ENCODE measurements at regions not wholly inside any gene's neighbourhood (a gene's known extent, or its start where the extent isn't known, plus 50 kb on each side); places are given as distances from the start of the nearest gene placed in this dataset.

DNA sequence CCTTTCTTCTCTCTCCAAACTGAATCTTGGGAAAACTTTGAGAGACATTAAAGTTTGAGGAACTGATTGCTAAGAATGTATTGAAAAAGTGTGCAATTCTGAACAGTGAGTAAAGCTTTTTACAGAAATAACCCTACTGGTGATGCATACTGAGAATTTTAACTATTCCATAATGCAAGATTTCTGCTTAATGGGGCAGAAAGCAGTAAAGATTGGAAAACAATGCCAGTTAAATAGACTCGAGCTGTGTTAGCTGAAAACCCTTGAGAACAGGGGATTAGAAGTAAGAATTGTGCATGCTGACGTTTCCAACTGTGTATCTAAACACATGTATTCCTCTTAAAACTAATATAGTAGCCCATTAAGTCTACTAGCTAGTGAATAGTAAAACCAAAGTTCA is 1500.2 kb upstream of the PRMT6 start:
- TF ChIP-seq, protein P1, sequence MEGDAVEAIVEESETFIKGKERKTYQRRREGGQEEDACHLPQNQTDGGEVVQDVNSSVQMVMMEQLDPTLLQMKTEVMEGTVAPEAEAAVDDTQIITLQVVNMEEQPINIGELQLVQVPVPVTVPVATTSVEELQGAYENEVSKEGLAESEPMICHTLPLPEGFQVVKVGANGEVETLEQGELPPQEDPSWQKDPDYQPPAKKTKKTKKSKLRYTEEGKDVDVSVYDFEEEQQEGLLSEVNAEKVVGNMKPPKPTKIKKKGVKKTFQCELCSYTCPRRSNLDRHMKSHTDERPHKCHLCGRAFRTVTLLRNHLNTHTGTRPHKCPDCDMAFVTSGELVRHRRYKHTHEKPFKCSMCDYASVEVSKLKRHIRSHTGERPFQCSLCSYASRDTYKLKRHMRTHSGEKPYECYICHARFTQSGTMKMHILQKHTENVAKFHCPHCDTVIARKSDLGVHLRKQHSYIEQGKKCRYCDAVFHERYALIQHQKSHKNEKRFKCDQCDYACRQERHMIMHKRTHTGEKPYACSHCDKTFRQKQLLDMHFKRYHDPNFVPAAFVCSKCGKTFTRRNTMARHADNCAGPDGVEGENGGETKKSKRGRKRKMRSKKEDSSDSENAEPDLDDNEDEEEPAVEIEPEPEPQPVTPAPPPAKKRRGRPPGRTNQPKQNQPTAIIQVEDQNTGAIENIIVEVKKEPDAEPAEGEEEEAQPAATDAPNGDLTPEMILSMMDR (IDR thresholded peaks at IDR 0.05) = no peak
- no peak for TF ChIP-seq EZH2 (IDR thresholded peaks at IDR 0.05; ENCODE audit: borderline replicate concordance, insufficient read depth, low read depth, low read length, poor library complexity, severe bottlenecking)
